ENCODE measurements at regions not wholly inside any gene's neighbourhood (a gene's known extent, or its start where the extent isn't known, plus 50 kb on each side); places are given as distances from the start of the nearest gene placed in this dataset.

- TF ChIP-seq ZNF616 (CRISPR knock-in tag; IDR thresholded peaks at IDR 0.05; ENCODE audit: low read depth) = no peak
- peak; percentile 50; the same call in 1 of the 2 replicates for TF ChIP-seq ATF2 (CRISPR knock-in tag; IDR thresholded peaks at IDR 0.05)
- TF ChIP-seq ZNF670 (CRISPR knock-in tag; IDR thresholded peaks at IDR 0.05; ENCODE audit: borderline replicate concordance) = no peak
- TF ChIP-seq NCOA1 (CRISPR knock-in tag; IDR thresholded peaks at IDR 0.05) = no peak
- TF ChIP-seq FOXM1 (CRISPR knock-in tag; IDR thresholded peaks at IDR 0.05) = no peak
- TF ChIP-seq ZNF280D (CRISPR knock-in tag; IDR thresholded peaks at IDR 0.05) = 0 out of 2 replicates have a peak, but pooled peaks have one; percentile 74
- TF ChIP-seq SMARCC2 (IDR thresholded peaks at IDR 0.05) = no peak
- no peak for TF ChIP-seq PREB (CRISPR knock-in tag; IDR thresholded peaks at IDR 0.05)
- no peak for TF ChIP-seq ZKSCAN5 (CRISPR knock-in tag; IDR thresholded peaks at IDR 0.05)
- no peak for TF ChIP-seq ZSCAN20 (CRISPR knock-in tag; IDR thresholded peaks at IDR 0.05; ENCODE audit: borderline replicate concordance)
- no peak for TF ChIP-seq SMAD1 (CRISPR knock-in tag; IDR thresholded peaks at IDR 0.05; ENCODE audit: borderline replicate concordance, low read depth)
- no peak for TF ChIP-seq ZNF17 (CRISPR knock-in tag; IDR thresholded peaks at IDR 0.05)
- no peak for TF ChIP-seq ZNF556 (CRISPR knock-in tag; IDR thresholded peaks at IDR 0.05; ENCODE audit: borderline replicate concordance)
- TF ChIP-seq ZBTB38 (CRISPR knock-in tag; IDR thresholded peaks at IDR 0.05) = no peak
- TF ChIP-seq ZNF275 (CRISPR knock-in tag; IDR thresholded peaks at IDR 0.05; ENCODE audit: borderline replicate concordance) = no peak
- TF ChIP-seq ZNF496 (CRISPR knock-in tag; IDR thresholded peaks at IDR 0.05; ENCODE audit: insufficient replicate concordance) = no peak
- no peak for TF ChIP-seq SMYD3 (CRISPR knock-in tag; IDR thresholded peaks at IDR 0.05)
- TF ChIP-seq ZNF24 (IDR thresholded peaks at IDR 0.05) = no peak
- TF ChIP-seq HMGXB4 (CRISPR knock-in tag; IDR thresholded peaks at IDR 0.05; ENCODE audit: borderline replicate concordance in 1 of 2, low read depth in 1 of 2) = peak; percentile 68 to 74; a peak in 3 of 4 replicates
These were observed 246.5 kb upstream of the USP25 start (continued) for GRCh38 chr21:15483138-15483780.
